ENCODE measurements at regions not wholly inside any gene's neighbourhood (a gene's known extent, or its start where the extent isn't known, plus 50 kb on each side); places are given as distances from the start of the nearest gene placed in this dataset.

DNA sequence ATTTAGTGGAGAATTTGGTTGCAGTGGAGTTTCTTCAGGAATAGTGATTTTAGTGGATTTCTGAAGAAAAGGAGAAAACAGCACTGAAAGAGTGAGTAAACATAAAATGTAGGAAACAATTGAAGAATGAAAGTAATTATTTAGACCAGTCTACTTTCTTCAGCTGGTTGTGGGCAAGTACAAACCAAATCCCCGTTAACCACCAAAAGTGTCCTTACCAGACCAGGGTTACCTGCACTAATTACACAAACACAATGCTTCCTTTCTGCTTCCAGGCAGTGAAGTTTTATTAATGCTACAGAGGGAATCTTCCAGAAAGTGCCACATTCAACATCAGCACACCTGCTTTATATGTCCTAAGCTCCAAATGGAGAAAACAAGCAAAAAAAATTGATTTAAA is 248.0 kb upstream of the TBC1D5 start:
- H3K9me3 ChIP-seq: no peaks in the 10 kb centered on the region
- TF ChIP-seq POLR2A (IDR thresholded peaks at IDR 0.05): no peak
- TF ChIP-seq EP300 (IDR thresholded peaks at IDR 0.05): no peak
- TF ChIP-seq, protein P1, sequence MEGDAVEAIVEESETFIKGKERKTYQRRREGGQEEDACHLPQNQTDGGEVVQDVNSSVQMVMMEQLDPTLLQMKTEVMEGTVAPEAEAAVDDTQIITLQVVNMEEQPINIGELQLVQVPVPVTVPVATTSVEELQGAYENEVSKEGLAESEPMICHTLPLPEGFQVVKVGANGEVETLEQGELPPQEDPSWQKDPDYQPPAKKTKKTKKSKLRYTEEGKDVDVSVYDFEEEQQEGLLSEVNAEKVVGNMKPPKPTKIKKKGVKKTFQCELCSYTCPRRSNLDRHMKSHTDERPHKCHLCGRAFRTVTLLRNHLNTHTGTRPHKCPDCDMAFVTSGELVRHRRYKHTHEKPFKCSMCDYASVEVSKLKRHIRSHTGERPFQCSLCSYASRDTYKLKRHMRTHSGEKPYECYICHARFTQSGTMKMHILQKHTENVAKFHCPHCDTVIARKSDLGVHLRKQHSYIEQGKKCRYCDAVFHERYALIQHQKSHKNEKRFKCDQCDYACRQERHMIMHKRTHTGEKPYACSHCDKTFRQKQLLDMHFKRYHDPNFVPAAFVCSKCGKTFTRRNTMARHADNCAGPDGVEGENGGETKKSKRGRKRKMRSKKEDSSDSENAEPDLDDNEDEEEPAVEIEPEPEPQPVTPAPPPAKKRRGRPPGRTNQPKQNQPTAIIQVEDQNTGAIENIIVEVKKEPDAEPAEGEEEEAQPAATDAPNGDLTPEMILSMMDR (IDR thresholded peaks at IDR 0.05): no peak
- TF ChIP-seq POLR2AphosphoS5 (IDR thresholded peaks at IDR 0.05): no peak

DNA sequence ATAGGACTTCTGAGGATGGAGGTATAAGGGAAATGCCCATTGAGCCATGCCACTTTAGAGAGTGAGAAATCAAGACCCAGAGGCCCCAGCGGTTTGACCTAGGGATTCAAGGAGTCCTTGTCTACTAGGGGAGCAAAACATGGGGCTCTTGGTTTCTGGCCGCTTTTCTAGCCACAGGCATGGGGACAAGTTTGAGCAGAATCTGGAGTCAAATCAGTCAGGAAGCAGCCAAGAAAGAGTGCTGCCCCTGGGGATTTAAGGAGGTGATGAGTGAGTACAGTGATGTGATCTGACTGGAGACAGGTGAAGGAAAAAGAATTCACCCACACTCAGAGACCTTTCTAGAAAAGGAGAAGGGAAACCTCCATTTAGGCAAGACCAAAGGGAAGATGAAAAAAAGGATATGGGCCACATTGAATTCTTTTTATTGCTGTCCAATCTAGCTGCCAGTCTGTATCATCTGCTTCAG is 244.0 kb upstream of the TBC1D5 start:
- no peak overlapping the region for H3K4me3 ChIP-seq
- H3K9me3 ChIP-seq: no peaks in the 10 kb centered on the region
- H3K4me1 ChIP-seq: peaks cover 5% of the 10 kb centered on the region
- no peaks in the 10 kb centered on the region for H3K36me3 ChIP-seq
- no peak overlapping the region for H3K27ac ChIP-seq
- DNase-seq (ENCODE audit: low spot score in 2 of 2): no peak
- peaks cover 7% of the 10 kb centered on the region for H3K27me3 ChIP-seq
- 50% methylated on average over 2 of the region's 2 CpGs for WGBS
- no peak for TF ChIP-seq EP300 (IDR thresholded peaks at IDR 0.05)

More for the DNA sequence above, 248.0 kb upstream of the TBC1D5 start:
- DNase-seq (ENCODE audit: low spot score in 2 of 2): no peak
- no peak overlapping the region for H3K27ac ChIP-seq
- H3K36me3 ChIP-seq: no peaks in the 10 kb centered on the region
- H3K4me1 ChIP-seq: peaks cover 5% of the 10 kb centered on the region
- no peaks in the 10 kb centered on the region for H3K27me3 ChIP-seq
- 60% methylated on average over 1 of the region's 1 CpG for WGBS
- no peak overlapping the region for H3K4me3 ChIP-seq

DNA sequence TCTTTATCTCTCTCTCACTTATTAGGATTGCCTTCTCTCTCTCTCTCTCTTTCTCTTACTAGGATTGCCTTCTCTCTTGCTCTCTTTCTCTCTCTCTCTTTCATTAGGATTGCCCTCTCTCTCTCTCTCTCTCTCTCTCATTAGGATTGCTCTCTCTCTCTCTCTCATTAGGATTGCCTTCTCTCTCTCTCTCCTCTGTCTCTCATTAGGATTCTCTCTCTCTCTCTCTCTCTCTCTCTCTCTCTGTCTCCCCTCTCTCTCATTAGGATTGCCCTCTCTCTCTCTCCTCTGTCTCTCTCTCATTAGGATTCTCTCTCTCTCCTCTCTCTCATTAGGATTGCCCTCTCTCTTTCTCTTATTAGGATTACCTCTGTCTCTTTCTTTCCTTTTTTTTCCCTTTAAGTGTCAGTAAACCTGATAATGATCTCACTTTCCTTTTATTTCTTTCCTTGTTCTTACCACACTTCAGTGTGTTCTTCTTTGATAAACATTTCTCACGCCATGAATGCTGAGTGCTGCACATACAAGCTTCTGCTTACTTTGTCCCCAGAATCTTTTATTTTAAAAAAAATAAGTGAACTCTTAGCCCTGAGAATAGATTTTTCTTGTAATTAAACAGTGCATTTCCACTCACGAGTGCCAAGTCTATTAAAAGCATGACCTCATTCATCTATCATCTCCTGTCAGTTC is 243.4 kb upstream of the TBC1D5 start:
- Histone ChIP-seq H3K36me3 (no peaks in the 10 kb centered on the region), H3K9me3 (no peaks in the 10 kb centered on the region), H3K27ac (no peak overlapping the region), H3K27me3 (peaks cover 7% of the 10 kb centered on the region), H3K4me1 (peaks cover 5% of the 10 kb centered on the region), H3K4me3 (no peak overlapping the region)
- TF ChIP-seq POLR2AphosphoS5 (IDR thresholded peaks at IDR 0.05): no peak
- TF ChIP-seq, protein P1 (IDR thresholded peaks at IDR 0.05): no peak
- TF ChIP-seq POLR2A (IDR thresholded peaks at IDR 0.05): no peak
- no peak for TF ChIP-seq EP300 (IDR thresholded peaks at IDR 0.05)
- 25% methylated on average over 2 of the region's 2 CpGs for WGBS
- no peak for DNase-seq (ENCODE audit: low spot score in 2 of 2)

DNA sequence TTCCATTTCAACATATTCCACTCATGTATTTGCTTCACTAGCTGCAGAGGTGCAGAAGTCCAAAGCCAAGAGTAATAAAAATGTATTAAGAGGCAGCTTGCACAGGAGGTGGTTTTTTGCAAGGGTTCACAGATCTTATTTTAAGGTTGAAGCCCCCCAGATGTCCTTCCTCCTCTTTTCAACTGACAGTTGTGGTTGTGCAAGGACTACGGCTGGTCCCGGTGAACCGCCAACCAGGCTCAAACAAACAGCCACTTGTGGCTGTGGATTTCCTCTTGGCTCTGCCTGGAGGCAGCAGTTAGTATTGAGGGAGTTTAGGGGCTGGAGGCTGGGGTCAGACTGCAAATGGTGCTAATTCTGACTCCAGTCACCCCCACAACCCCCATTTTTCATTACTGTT is 240.7 kb upstream of the TBC1D5 start:
- H3K36me3 ChIP-seq: no peaks in the 10 kb centered on the region
- peaks cover 5% of the 10 kb centered on the region for H3K4me1 ChIP-seq
- 70% methylated on average over 3 of the region's 3 CpGs for WGBS
- TF ChIP-seq EP300 (IDR thresholded peaks at IDR 0.05) (no peak), POLR2AphosphoS5 (IDR thresholded peaks at IDR 0.05) (no peak)
- TF ChIP-seq, protein P1 (IDR thresholded peaks at IDR 0.05): no peak
- H3K27ac ChIP-seq: no peak overlapping the region
- no peaks in the 10 kb centered on the region for H3K9me3 ChIP-seq
- no peak overlapping the region for H3K4me3 ChIP-seq
- peaks cover 7% of the 10 kb centered on the region for H3K27me3 ChIP-seq
- no peak for DNase-seq (ENCODE audit: low spot score in 2 of 2)

DNA sequence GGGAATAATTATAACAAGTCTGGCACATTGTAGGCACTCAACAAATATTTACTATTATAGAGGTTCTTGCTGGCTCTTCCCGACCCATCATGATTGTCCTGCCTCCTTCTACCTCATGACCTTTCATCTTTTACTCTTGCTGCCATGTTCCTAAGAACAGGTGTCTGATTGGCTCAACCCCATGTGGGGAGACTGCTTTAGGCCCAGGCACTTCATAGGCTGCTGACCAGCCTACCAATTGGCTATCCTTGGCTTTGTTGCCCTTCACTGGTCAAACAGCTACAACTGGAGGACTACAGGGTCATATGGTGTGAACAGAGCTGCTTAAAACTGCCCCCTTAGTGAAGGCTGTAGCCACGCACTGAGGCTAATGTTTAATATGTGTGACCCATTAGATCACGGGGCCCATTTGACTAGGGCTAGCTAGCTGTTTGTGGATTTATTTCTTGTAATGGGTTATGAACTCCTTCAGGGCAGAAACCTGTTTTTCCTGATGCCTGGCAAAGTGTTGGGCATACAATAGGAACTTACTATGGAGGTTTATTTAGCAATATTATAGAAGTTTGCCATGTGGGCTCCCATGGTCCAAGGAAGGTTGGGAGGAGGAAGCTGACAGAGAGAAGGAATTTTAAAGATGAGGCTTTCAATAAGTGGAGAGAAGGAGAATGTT is 239.9 kb upstream of the TBC1D5 start:
- no peaks in the 10 kb centered on the region for H3K9me3 ChIP-seq
- H3K36me3 ChIP-seq: no peaks in the 10 kb centered on the region
- 72% methylated on average over 3 of the region's 3 CpGs for WGBS
- TF ChIP-seq POLR2A (IDR thresholded peaks at IDR 0.05): no peak
- TF ChIP-seq, protein P1 (IDR thresholded peaks at IDR 0.05): no peak
- TF ChIP-seq POLR2AphosphoS5 (IDR thresholded peaks at IDR 0.05): no peak
- TF ChIP-seq EP300 (IDR thresholded peaks at IDR 0.05): no peak
- no peak overlapping the region for H3K4me3 ChIP-seq
- peaks cover 7% of the 10 kb centered on the region for H3K27me3 ChIP-seq
- H3K4me1 ChIP-seq: peaks cover 5% of the 10 kb centered on the region
- no peak for DNase-seq (ENCODE audit: low spot score in 2 of 2)
- no peak overlapping the region for H3K27ac ChIP-seq

All from suprapubic skin (tissue), 4 donors.